GM12878 (cell line): ENCODE measurements at regions not wholly inside any gene's neighbourhood (a gene's known extent, or its start where the extent isn't known, plus 50 kb on each side); places are given as distances from the start of the nearest gene placed in this dataset.

ENCODE experiments used
- CREM ChIP-seq: IDR thresholded peaks from 2 replicates; pipeline ENCODE4 v1.6.1; 2014; ENCODE audit warnings: antibody characterized with exemption, low read depth
- CUX1 ChIP-seq: IDR thresholded peaks from 2 replicates; pipeline ENCODE4 v1.6.1; 2012; ENCODE audit warnings: improper control_type of control experiment, low read depth, low read length; ENCODE audit not compliant: insufficient replicate concordance
- EGR1 ChIP-seq, 2 experiments: IDR thresholded peaks; 1 replicate in 1 of 2; 2 replicates in 1 of 2; pipeline ENCODE4 v1.6.1; 2011 to 2012; ENCODE audit warnings: low read depth in 2 of 2, low read length in 2 of 2, borderline replicate concordance in 1 of 2, mild to moderate bottlenecking in 1 of 2, moderate library complexity in 1 of 2
- MEF2B ChIP-seq: fragments of 450-650 bp; IDR thresholded peaks from 2 replicates; pipeline ENCODE4 v1.6.1; 2018; ENCODE audit warnings: mild to moderate bottlenecking, moderate library complexity; ENCODE audit not compliant: partially characterized antibody, poor library complexity, severe bottlenecking
- MLLT1 ChIP-seq: fragments of 450-650 bp; IDR thresholded peaks from 2 replicates; pipeline ENCODE4 v1.6.1; 2016; ENCODE audit warnings: mild to moderate bottlenecking
- POLR2AphosphoS2 ChIP-seq: IDR thresholded peaks from 2 replicates; pipeline ENCODE4 v1.6.1; 2011; ENCODE audit warnings: low read depth, mild to moderate bottlenecking, low read length, improper control_type of control experiment, moderate library complexity
- POLR2AphosphoS5 ChIP-seq: IDR thresholded peaks from 2 replicates; pipeline ENCODE4 v1.6.1; 2011; ENCODE audit warnings: mild to moderate bottlenecking, low read length, inconsistent platforms
- RELA ChIP-seq: fragments of 450-650 bp; IDR thresholded peaks from 2 replicates; pipeline ENCODE4 v1.8.0; 2014; ENCODE audit warnings: borderline replicate concordance; ENCODE audit not compliant: partially characterized antibody
- SIN3A ChIP-seq: IDR thresholded peaks from 2 replicates; pipeline ENCODE4 v1.6.1; 2012; ENCODE audit warnings: low read depth, low read length, improper control_type of control experiment
- SKIL ChIP-seq: fragments of 450-650 bp; IDR thresholded peaks from 2 replicates; pipeline ENCODE4 v1.6.1; 2017; ENCODE audit warnings: mild to moderate bottlenecking, low read depth, inconsistent platforms; ENCODE audit not compliant: poor library complexity, severe bottlenecking
- TARDBP ChIP-seq: IDR thresholded peaks from 2 replicates; pipeline ENCODE4 v1.6.1; 2016; ENCODE audit warnings: borderline replicate concordance
- WRNIP1 ChIP-seq: IDR thresholded peaks from 2 replicates; pipeline ENCODE4 v1.6.1; 2011; ENCODE audit warnings: low read depth, low read length, improper control_type of control experiment, borderline replicate concordance
- ZNF207 ChIP-seq: fragments of 450-650 bp; IDR thresholded peaks from 2 replicates; pipeline ENCODE4 v1.6.1; 2014; ENCODE audit warnings: antibody characterized with exemption, mild to moderate bottlenecking, borderline replicate concordance
- ZNF384 ChIP-seq: IDR thresholded peaks from 2 replicates; pipeline ENCODE4 v1.6.1; 2012; ENCODE audit warnings: low read depth, mild to moderate bottlenecking, low read length, improper control_type of control experiment, borderline replicate concordance
- TF ChIP-seq, protein P1 (sequence below): IDR thresholded peaks from 2 replicates; pipeline ENCODE4 v1.6.1; 2012; ENCODE audit warnings: low read depth, low read length, improper control_type of control experiment
- TF ChIP-seq, protein P2 (sequence below): IDR thresholded peaks from 2 replicates; pipeline ENCODE4 v1.6.1; 2012; ENCODE audit warnings: low read depth, low read length, improper control_type of control experiment

- TF ChIP-seq EGR1 (IDR thresholded peaks at IDR 0.05; ENCODE audit: borderline replicate concordance in 1 of 2, low read depth in 2 of 2, low read length in 2 of 2) (no peak), RELA (no peak), CUX1 (no peak), SIN3A (no peak), MLLT1 (peak; percentile 50; the same call in 1 of the 2 replicates), SKIL (peak; percentile 31), MEF2B (peak; percentile 34), POLR2AphosphoS2 (no peak), TARDBP (no peak), CREM (no peak), ZNF384 (no peak), WRNIP1 (no peak), POLR2AphosphoS5 (no peak), ZNF207 (no peak)
- TF ChIP-seq, protein P1, sequence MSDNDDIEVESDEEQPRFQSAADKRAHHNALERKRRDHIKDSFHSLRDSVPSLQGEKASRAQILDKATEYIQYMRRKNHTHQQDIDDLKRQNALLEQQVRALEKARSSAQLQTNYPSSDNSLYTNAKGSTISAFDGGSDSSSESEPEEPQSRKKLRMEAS, result no peak
- TF ChIP-seq, protein P2, sequence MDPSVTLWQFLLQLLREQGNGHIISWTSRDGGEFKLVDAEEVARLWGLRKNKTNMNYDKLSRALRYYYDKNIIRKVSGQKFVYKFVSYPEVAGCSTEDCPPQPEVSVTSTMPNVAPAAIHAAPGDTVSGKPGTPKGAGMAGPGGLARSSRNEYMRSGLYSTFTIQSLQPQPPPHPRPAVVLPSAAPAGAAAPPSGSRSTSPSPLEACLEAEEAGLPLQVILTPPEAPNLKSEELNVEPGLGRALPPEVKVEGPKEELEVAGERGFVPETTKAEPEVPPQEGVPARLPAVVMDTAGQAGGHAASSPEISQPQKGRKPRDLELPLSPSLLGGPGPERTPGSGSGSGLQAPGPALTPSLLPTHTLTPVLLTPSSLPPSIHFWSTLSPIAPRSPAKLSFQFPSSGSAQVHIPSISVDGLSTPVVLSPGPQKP, result no peak
These were observed 137.5 kb downstream of the ZNF365 start (continued) for GRCh38 chr10:62511656-62512055.
